Kidney capillary endothelial cell (primary cell): ENCODE measurements at regions not wholly inside any gene's neighbourhood (a gene's known extent, or its start where the extent isn't known, plus 50 kb on each side); places are given as distances from the start of the nearest gene placed in this dataset.

ENCODE experiments used
- DNase-seq: peaks from one replicate; pipeline ENCODE4 v3.0.0-alpha.2; 2018; ENCODE audit warnings: low spot score

DNA sequence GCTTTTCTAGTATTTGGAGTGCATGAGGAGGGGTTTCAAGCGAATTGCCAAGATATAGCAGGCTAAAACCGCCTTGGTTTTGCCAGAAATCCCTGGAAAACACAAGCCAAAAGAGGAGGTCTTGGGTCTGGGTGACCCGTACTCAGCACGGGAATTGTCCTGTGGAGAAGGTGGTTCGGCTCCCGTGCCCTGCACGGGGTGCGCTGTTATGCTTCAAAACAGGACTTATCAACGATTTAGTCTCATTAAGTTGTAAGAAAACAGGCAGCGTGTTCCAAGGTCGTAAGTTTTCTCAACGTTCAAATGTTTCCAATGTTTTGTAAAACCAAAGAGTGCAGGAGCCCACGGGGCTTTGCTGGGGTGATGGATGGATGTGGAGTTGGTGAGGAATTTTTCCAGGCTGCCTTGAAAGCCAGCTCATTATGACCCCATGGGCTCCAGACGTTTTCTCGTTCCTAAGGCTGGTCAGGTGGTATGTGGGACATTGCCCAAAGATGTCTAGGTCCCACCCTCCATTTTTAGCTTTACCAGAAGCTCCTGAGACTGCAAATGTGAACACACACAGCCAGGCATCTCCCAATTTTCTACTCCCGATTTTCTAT lies 75.4 kb upstream of the CLDN14 start:
- no peak for DNase-seq

DNA sequence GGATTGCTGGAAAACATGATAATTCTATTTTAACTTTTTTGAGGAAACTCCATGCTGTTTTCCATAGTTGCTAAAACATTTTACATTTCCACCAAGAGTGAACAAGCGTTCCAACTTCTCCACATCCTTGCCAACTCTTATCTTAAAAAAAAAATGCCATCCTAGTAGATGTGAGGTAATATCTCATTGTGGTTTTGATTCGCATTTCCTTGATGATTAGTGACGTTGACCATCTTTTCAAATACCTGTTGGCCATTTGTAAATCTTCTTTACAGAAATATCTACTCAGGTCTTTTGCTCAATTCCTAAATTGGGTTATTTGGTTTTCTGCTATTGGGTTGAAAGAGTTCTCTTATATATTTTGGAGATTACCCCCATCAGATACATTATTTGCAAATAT lies 77.4 kb upstream of the CLDN14 start:
- no peak for DNase-seq

DNA sequence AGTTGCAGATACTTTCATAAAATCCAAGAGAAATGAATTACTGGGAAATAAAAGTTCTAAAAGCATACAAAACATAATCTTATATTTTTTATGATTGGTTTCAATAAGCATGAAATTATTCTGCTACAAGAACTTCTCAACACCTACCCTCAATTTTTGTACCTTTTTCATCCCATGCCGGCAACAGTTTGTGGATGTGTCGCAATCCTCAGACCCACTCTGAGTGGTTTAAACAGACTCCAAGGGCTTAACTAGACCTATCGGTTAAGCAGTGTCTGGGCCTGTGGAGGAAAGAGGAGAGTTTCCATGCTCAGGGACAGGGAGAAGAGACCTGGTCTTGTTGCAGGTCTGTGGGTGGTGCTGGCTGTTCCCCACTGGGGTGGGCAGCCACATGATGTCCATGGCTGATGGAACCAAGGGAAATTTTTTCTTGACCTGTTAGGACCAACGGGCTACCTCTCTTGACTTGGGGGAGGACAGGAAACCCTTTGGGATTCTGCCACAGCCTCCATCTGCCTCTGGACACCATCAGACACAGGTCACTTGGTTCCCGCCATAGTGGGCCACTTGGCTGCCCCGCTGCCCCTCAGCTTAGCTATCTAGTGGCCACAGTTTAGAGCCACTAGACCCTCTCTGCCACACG lies 81.1 kb upstream of the CLDN14 start:
- no peak for DNase-seq

DNA sequence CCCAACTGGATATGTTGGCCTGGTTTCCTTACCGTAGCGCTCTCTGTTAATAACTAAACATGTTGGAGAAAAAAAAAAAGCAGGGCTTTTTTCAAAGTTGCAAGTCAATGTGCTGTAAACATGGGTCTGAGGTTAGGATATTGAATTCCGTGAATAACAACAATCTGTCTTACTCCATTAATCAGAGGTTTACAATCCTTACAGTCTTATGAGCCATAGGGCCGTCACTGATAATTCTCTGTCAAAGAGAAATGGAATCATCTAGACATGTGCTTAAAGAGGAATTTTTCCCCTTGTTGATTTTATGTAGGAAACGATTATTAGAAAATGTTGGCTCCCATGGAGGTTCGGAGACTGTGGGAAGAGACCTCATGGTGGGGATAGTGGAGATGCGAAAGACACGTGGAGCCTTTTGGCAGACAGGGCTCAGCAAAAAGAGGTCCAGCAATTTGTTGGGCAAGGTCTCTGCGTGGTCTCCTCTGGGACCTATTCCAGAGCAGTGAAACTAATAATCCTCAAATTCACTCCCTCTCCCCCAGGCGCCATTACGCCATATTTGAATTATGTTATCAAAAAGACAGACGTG lies 83.5 kb upstream of the CLDN14 start:
- no peak for DNase-seq

DNA sequence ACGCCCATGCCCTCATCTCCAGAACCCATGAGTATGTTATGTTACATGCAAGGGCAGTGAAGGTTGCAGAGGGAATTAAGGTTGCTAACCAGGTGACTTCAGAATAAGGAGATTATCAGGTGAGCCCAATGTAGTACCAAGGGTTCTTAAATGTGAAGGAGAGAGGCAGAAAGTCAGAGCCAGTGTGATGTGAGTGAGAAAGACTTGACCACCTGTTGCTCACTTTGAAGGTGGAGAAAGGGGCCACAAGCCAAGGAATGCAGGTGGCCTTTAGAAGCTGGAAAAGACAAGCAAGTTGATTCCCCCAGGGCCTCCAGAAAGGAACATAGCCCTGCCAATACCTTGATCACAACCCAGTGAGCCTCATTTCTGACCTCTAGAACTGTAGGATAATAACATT lies 84.7 kb upstream of the CLDN14 start:
- DNase-seq = no peak

DNA sequence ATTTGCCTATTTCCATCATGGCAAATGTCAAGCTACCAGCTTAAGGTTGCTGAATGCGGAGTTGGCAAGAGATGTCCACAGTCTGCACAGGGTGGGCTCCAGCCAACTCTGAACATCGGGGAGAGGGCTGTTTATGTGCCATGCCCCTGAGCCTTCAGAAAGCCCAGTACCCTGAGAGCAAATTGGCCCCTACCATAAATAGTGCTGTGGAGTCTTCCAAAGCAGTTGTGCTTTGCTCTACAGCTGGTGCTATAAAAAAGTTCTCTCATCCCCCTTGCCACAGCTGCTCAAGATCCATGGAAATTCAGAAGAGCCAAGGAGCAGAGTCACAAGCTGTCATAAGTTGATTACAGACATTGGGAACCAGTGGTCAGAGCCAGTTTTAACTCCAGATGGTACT lies 85.6 kb upstream of the CLDN14 start:
- no peak for DNase-seq

DNA sequence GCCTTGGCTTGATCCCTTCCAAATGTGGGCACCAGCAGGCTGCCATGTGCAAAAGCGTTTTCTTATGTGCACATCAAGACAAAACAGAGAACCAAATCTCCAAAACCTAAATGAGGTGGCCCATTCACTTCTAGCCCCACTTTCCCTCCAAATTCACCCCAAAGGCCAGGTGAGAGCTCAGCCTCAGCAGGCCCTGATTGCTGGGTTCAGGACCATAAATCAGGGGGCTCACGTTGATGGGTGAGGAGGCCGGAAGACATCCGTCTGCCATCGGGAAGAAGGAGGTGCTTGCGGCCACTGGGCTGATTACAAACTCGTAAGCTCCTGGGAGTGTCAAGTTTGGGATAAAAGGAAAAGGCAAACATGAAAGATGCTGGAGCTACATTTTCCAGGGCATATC lies 86.7 kb upstream of the CLDN14 start:
- DNase-seq = no peak

DNA sequence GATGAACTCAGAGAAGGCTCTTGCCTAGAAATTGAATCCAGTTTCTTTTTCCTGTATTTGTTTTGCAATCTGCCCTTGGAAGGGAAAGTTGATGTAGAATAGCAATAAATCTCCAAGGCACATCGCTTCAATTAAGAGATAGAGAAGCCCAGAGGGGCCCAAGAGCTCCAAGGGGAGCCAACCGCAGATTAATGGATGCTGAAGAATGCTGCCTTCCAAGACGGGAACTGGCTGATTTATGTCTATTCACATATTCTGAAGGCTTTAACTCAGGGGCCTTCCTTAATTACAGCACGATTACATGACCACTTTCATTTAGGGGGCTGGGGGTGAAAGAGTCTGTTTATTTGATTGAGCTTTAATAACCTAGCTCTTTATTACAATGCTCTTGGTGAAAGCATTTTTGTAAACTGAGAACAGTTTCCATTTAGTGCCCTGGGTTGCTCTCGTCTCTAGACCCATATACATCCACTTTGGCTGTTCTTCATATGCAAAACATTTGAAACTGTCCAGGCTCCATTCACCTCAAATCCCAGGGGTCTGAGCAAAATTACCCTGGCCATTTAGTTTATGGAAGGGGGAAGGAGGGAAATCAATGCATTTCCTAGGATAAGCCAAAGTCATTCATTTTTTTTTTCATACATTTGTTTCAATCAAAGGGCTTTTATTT lies 87.4 kb upstream of the CLDN14 start:
- DNase-seq = no peak

DNA sequence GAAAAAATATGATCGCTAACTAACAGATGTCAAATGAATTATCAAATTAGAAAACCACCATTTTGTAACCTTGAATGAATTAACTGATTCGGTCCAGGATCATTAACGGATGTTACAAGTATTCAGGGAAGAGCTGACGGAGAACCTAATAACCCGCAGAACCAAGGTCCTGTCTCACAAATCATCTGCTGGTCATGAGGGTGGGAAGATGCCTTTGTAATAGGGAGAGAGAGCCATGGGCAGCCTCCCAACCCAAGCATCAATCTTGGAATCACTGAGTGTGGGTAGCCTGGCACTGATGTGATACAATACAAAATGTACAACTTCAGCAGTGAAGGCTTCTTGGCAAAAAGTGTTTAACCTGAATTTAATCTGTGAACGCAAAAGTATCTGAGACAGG lies 89.6 kb upstream of the CLDN14 start:
- DNase-seq = no peak

DNA sequence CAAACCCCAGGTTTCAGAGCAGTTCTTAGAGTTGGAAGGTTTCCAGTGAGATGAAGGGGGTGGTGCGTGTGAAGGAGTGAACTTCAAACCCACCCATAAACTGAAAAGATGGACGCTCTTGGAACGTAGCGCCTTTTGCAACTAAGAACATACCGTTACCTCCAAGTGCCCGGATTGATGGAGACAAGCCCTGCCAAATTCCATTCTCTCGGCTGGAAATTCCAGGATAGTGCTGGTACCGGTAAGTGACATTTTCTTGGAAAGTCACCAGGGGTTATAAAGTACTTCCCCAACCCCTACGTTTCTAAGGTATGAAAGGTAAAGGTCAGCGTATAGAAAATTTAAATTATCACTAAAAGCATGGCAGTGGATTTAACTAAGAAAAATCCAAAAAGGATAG lies 91.6 kb upstream of the CLDN14 start:
- DNase-seq = no peak

DNA sequence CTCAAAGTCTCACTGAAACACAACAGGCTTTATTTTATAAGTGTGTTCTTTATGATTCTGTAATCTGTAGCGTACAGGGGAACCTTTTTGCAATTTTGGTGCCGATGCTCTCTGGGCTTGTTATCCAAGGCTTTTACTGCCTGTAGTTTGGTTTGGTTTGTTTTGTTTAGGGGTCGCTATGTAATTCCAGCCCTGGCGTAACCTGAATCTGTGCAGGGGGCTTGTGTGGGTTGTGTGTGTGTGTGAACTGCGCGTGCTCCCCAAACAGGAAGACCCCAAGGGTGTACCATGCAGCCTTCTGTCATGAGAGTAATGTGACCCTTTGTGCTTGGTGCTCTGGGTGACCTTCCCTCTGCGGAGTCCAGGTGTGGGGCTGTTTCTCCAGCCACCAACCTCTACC lies 92.1 kb upstream of the CLDN14 start:
- DNase-seq = no peak

DNA sequence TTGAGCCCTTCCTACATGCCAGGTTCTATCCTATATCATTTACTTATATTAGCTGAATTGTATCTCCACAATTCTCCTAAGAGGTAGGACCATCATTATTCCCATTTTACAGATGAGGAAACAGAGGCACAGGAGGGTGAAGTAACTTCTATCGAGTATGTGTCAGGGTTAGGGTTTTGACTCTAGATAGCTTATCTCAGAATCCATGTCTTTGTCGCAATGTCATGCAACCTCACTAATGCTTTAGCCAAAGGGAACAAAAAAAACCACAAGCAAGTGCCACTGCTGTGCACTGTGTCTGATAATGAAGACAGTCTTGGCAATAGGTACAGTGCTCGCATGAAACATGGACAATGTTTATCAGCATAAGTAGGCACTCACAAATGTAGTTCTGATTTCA lies 95.4 kb upstream of the CLDN14 start:
- DNase-seq = no peak

DNA sequence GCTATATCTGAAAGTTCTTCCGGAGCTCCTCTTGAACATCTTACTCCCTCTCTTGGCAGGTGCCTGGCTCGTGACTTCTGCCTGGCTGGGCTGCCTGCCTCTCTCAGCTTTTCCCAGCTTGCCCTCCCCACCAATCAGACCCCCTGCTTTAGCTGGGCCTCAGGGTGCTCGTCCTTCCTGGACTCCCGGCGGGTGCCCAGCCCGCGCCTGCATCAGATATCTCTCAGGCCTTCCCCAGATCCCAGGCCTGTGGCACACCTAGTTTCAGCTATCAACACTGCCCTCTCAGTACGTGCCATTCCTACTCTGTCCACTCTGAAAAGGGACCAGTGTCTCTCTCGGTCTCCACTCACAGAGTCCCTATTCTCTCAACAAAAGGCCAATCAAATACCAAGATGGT lies 96.5 kb upstream of the CLDN14 start:
- no peak for DNase-seq

DNA sequence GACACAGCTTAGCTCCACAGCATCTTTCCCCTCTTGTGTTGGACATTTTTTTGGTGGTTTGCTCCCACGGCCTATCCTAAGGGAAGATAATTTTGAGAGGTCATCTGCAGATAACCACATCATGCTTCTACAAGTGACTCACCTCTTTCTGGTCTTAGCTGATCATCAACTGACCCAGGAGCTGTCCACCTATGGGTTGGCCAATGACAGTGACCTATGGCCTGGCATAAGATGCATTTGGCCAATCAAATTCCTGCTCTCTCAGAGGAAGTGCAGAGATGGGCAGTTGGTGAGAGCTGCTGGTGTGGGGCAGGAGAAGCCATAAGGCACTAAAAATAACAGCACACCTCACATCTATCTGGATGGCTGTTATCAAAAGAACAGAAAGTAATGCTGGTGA lies 100.0 kb upstream of the CLDN14 start:
- no peak for DNase-seq

DNA sequence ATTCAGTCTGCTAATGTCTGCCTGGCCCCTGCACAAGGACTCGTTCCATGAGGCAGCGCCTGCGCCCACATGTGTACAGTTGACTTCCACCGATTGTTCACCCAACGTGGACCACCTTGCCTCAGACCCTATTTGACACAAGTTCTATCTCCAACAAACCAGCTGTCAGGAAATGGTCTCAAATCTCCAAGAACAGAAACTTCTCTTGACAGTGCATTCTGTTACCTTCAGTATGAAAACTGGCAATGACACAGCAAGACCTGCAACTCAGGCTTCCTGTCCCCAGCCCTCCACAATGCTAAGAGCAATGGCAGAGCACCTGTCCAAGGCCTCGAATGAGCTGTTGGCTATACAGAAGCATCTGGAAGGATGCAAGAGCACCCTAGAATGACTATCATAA lies 102.3 kb upstream of the CLDN14 start:
- DNase-seq = no peak

DNA sequence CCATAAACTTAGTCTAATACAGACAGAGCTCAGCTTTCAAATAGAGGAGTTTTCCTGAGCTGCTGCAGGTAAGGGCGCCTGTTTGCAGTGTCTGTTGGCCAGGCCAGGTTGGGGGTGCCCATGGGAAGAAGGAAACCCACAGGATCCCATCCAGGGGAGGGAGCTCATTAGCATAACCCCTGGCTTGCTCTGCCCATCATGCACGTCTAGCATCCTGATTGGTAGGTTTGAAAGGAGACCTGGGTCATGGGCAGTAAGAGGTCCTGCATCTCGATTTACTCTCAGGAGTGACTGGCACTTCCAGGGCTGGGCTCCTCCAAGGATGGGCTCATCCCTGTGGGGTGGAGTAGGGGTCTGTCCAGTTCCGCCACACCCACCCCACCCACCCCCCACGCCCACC lies 103.7 kb upstream of the CLDN14 start:
- DNase-seq = no peak

DNA sequence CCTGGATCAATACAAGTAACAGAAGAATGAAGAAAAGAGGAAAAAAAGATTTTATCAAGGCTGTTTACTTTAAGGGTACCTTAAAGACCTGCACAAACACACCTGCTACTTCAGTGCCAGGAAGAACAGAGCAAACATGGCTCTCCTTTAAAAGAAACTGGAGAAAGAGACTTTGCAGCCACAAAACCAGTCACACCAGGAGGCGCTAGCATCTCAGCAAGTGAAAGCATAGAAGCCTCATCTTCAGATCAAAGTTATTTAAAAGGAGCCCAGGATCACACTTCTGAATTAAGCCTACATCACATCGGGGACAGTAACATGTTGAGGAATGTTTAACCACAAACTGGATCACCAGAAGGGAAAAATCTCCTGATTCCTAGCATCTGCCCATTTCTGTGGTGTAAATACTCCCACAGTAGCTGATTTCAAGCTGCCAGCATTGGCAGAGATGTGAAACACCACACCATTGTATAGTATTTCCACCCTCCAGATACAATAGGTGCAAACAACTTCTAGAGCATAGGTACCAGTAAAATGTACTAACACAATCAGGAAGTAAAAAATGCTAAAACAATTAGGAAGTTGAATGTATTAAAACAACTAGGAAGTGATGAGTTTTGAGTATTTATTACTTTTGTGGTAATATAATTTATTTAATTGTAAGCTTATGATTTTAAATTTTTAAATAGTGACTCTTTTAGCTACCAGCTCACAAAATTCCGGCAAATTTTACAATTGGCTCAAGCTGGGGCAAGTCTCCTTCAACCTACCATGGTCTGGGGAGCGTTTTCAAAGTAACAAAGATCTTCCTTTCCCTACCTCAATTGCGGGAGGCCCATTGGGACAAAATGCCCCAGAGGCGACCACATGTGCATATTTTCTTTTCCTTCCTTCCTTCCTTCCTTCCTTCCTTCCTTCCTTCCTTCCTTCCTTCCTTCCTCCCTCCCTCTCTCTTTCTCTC lies 105.3 kb upstream of the CLDN14 start:
- DNase-seq = no peak

DNA sequence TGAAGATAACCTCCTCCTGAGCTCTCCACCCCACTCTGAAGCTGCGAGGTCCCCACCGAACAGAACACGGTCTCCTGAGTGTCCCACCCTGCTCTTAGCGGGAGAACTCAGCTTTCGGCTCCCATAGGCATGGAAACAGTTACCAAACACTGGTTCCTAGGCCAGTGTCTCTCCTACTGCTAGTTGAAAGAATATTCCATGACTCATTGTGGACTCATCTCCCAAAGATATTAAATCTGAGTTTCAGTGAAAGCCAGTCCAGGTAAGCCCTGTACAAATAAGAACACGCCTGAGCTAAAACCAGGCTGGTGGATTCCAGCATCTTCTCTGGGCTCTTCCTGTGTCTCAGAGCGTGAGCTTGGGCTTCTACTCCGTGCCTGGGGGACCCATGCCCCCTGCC lies 107.5 kb upstream of the CLDN14 start:
- DNase-seq = no peak

DNA sequence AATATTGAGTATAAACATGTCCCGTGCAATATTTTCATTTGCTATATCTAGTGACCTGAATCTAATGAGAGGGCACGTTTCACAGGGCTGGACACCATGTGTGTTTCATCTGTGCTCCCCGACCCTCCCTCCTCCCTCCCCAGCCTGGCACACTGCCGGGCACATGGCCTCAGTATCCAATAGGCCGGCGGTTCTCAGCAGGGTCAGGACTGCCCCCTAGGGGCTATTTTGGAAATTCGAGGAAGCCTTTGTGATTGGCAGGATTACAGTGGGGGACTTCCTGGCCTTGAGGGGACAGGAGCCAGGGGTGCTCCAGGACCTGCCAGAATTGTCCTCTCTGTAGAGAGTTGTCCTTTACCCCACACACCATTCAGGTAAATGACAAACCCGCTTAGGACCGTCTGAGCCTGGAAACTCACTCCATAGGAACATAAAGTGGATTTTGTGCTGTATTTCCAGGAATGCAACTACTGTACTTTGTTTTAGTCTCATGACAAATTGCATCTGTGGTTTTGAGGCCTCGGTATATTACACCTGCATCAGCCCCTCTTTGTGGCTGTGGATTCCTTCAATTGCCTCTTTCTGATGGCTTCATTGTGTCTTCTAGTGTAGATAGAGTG lies 109.5 kb upstream of the SIM2 start:
- DNase-seq = peak; percentile 16

DNA sequence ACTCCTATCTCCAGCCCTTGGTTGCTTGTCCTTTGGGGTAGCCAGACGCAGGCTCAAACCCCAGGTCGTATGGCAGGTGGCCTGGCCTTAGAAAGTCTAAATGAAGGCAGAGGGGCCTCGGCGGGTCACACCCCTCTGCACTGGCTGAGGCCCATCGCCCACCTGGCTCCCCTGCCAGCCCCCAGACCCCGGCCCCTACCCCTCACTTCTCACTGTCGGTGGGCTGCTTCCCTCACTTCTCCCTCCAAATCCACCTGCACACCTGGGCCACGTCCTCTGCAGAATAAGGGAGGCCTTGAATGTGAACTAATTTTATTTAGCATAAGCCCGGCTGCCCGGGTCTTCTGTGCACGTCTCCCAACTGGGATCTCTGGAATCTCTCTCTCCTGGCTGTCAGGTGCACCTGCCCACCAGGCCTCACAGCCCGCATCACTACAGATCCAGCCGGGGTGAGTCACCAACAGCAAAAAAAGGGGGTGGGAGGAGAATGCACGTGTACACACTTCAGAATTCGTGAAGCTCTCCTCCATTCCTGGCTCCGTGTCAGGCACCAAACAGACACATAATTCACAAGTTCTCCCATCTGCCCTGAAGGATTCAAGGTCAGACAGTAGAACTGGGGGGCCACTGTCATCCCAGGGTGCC lies 107.5 kb upstream of the SIM2 start:
- no peak for DNase-seq

DNA sequence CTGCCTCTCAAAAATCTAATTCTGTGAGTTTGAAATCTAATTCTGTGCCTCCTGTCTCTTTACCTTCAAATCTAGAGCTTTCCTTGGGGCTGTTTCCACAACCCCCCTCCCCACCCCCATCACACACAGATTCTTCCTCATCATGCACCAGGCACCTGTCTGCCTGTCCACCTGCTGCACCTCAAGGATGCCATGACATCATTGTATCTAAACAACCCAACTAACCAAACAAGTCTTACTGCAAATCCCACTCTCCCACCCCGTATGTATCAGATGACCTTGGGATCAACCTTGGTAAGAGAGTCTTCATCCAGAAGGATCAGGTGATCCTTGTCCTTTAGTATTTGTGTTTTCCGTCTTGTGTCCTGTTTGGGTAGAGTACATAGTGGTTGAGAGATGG lies 102.7 kb upstream of the SIM2 start:
- DNase-seq = no peak
